ENCODE measurements at regions not wholly inside any gene's neighbourhood (a gene's known extent, or its start where the extent isn't known, plus 50 kb on each side); places are given as distances from the start of the nearest gene placed in this dataset.
"Not testable (repeated sequence)": the region's sequence is repeated elsewhere in the genome, so short reads cannot be mapped to it uniquely, and the experiment has no call there.

DNA sequence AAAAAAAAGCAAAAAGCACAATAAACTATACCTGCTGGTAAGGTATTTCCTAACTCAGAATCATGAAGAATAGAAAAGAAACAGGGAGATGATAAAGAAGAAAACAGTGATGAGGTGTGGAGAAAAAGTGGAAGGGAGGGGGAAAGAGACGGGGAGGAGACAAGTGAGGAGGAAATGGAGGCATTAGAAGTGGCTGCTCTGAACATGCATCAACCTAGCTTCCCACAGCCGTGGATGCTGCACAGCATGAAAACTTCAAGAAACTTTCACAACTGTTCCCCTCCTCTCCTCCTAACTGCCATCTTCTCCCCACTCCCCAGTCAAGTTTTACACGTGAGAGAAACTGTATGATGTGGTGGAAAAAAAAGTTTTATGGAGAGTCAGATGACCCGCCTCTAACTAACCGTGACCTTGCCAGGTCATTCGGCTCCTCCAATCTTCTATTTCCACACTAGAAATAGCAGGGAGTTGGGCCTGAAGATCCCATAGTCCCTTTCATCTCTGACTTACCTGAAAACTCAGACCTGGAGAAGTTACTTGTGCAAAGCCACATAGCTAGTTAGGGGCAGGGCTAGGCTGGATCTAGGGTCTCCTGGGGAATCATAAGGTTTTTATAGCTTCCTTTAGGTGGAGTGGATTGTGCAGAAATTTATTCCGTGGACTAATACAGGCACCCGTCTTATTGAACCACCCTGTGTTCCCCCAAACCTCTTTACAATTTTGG is 461.9 kb downstream of the KLF5 start:
- Histone ChIP-seq H3K27ac (no peak overlapping the region), H3K27me3 (no peaks in the 10 kb centered on the region), H3K36me3 (replicated peaks in 1 of 2) (no peaks in the 10 kb centered on the region), H3K9me3 (replicated peaks in 1 of 3) (no peaks in the 10 kb centered on the region), H3K4me1 (replicated peaks in 1 of 2) (no peaks in the 10 kb centered on the region), H3K4me3 (no peak overlapping the region)
- TF ChIP-seq CTCF (IDR thresholded peaks at IDR 0.05), result no peak
- TF ChIP-seq POLR2A (IDR thresholded peaks at IDR 0.05), result no peak
- intact Hi-C loops (cut with DNase I), result no loop called here
- 66 to 77% (median 69%) methylated on average over 8 of the region's 8 CpGs for WGBS, 4 donors
- DNase-seq, result no peak

DNA sequence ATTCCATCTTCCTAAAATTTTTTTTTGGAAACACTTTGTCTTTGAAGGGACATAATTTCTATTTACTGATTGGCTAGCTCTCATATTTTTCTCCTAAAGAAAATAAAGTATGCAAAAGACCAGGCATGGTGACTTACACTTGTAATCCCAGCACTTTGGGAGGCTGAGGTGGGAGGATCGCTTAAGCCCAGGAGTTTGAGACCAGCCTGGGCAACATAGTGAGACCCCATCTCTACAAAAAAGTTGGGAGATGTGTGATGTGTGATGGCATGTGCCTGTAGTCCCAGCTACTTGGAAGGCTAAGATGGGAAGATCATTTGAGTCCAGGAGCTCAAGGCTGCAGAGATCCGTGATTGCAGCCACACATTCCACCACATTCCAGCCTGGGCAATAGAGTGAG is 461.3 kb downstream of the KLF5 start:
- H3K27ac ChIP-seq; H3K27me3 ChIP-seq; H3K9me3 ChIP-seq (replicated peaks in 1 of 3); H3K4me3 ChIP-seq; DNase-seq; H3K36me3 ChIP-seq (replicated peaks in 1 of 2); H3K4me1 ChIP-seq (replicated peaks in 1 of 2); intact Hi-C loops (cut with DNase I): not testable (repeated sequence)
- 67 to 92% (median 75%) methylated on average over 2 of the region's 2 CpGs for WGBS, 4 donors

- Histone ChIP-seq H3K4me3 (no peak overlapping the region), H3K4me1 (replicated peaks in 1 of 2) (no peaks in the 10 kb centered on the region), H3K27me3 (no peaks in the 10 kb centered on the region), H3K9me3 (replicated peaks in 1 of 3) (no peaks in the 10 kb centered on the region), H3K27ac (no peak overlapping the region), H3K36me3 (replicated peaks in 1 of 2) (no peaks in the 10 kb centered on the region)
- intact Hi-C loops (cut with DNase I), result no loop called here
- no peak for TF ChIP-seq POLR2A (IDR thresholded peaks at IDR 0.05)
- TF ChIP-seq CTCF (IDR thresholded peaks at IDR 0.05), result no peak
- DNase-seq, result no peak
- WGBS, 4 donors, result 71 to 88% (median 82%) methylated on average over 5 to 6 of the region's 6 CpGs
These were observed 460.8 kb downstream of the KLF5 start for GRCh38 chr13:73519396-73520116.

DNA sequence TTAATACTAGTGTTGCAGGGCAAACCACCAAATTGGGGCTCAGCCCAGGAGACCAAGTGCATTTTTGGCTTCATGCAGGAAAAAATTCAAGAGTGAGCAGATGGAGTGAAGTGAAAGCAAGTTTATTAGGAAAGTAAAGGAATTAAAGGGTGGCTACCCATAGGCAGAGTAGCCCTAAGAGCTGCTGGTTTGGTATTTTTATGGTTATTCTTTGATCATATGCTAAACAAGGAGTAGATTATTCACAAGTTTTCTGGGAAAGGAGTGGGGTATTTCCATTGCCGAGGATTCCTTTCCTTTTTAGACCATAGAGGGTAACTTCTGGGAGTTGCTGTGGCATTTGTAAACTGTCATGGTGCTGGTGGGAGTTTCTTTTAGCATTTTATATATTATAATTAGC is 459.0 kb downstream of the KLF5 start:
- H3K9me3 ChIP-seq (replicated peaks in 1 of 3), result no peaks in the 10 kb centered on the region
- TF ChIP-seq CTCF (IDR thresholded peaks at IDR 0.05) (no peak), POLR2A (IDR thresholded peaks at IDR 0.05) (no peak)
- no peaks in the 10 kb centered on the region for H3K4me1 ChIP-seq (replicated peaks in 1 of 2)
- no peak overlapping the region for H3K4me3 ChIP-seq
- DNase-seq, result no peak
- intact Hi-C loops (cut with DNase I), result no loop called here
- no peak overlapping the region for H3K27ac ChIP-seq
- H3K27me3 ChIP-seq, result no peaks in the 10 kb centered on the region
- H3K36me3 ChIP-seq (replicated peaks in 1 of 2), result no peaks in the 10 kb centered on the region
- 54 to 82% (median 66%) methylated on average over 1 of the region's 1 CpG for WGBS, 4 donors

DNA sequence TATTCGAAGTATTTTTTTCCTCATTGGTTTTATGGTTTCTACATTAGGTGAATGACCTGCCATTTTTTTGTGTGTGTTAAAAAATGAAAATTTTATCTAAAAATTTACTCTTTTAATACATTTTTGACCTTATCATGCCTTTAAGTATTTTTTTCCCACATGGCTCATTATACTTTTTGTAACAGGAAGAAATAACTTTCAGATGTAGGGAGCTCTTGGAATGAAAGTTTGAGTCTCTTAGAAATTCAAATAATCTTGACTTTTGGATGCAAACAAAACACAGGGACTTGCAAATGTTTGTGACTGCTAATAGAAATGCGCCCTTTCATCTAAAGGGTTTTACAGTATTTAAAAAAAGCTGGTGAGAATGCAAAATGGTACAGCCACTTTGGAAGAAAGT is 457.9 kb downstream of the KLF5 start:
- no peaks in the 10 kb centered on the region for H3K4me1 ChIP-seq (replicated peaks in 1 of 2)
- no peak for DNase-seq
- WGBS, 4 donors, result 63 to 70% (median 66%) methylated on average over 2 of the region's 2 CpGs
- H3K4me3 ChIP-seq, result no peak overlapping the region
- no peaks in the 10 kb centered on the region for H3K36me3 ChIP-seq (replicated peaks in 1 of 2)
- no peaks in the 10 kb centered on the region for H3K9me3 ChIP-seq (replicated peaks in 1 of 3)
- intact Hi-C loops (cut with DNase I), result no loop called here
- H3K27me3 ChIP-seq, result no peaks in the 10 kb centered on the region
- no peak overlapping the region for H3K27ac ChIP-seq
- TF ChIP-seq POLR2A (IDR thresholded peaks at IDR 0.05) (no peak), CTCF (IDR thresholded peaks at IDR 0.05) (no peak)
